ENCODE measurements at regions not wholly inside any gene's neighbourhood (a gene's known extent, or its start where the extent isn't known, plus 50 kb on each side); places are given as distances from the start of the nearest gene placed in this dataset.
"Not testable (repeated sequence)": the region's sequence is repeated elsewhere in the genome, so short reads cannot be mapped to it uniquely, and the experiment has no call there.

- no peak for TF ChIP-seq BCL11A (IDR thresholded peaks at IDR 0.05; ENCODE audit: low read depth in 2 of 2, low read length in 2 of 2)
- no peak for TF ChIP-seq CBX8 (IDR thresholded peaks at IDR 0.05; ENCODE audit: borderline replicate concordance, low read depth, low read length)
- TF ChIP-seq CEBPB (IDR thresholded peaks at IDR 0.05; ENCODE audit: low read depth, low read length), result no peak
These were observed 111.5 kb upstream of the ZBED5 start (continued) for GRCh38 chr11:10969387-10969786.

GRCh38 chr11:10956884-10957283 is 99.0 kb upstream of the ZBED5 start:
- H3K79me2 ChIP-seq (ENCODE audit: control insufficient read depth in 1 of 2, insufficient read depth in 2 of 2, low read length in 2 of 2); POLR2A ChIA-PET (ENCODE audit: partially characterized antibody); H3K27me3 ChIP-seq (replicated peaks in 1 of 4; ENCODE audit: control insufficient read depth in 3 of 4, extremely low read depth in 1 of 4, insufficient read depth in 3 of 4, low read length in 3 of 4); CTCF ChIA-PET (ENCODE audit: partially characterized antibody); H4K91ac ChIP-seq (replicated peaks; ENCODE audit: insufficient read length, low read length); H2BK15ac ChIP-seq (ENCODE audit: low read length); H3K27ac ChIP-seq (ENCODE audit: low read depth, low read length); H2BK20ac ChIP-seq (ENCODE audit: low read length); H3K79me1 ChIP-seq (ENCODE audit: low read depth, low read length); H3K18ac ChIP-seq (ENCODE audit: extremely low read depth, low read length); H4K20me1 ChIP-seq (replicated peaks in 1 of 2; ENCODE audit: control insufficient read depth in 1 of 2, insufficient read depth in 2 of 2, low read length in 2 of 2); H2BK120ac ChIP-seq (replicated peaks; ENCODE audit: low read depth, low read length); H3K9me3 ChIP-seq (ENCODE audit: insufficient read depth in 2 of 2, low read depth in 1 of 2, low read length in 1 of 2); H3K23me2 ChIP-seq (ENCODE audit: low read depth, low read length); FAIRE-seq; H3K36me3 ChIP-seq (ENCODE audit: control insufficient read depth in 2 of 4, insufficient read depth in 4 of 4, low read length in 3 of 4); H3K14ac ChIP-seq (ENCODE audit: insufficient read length); H2AK5ac ChIP-seq (ENCODE audit: low read depth, low read length); H3K4ac ChIP-seq (replicated peaks; ENCODE audit: insufficient read length, low read depth, low read length); DNase-seq (ENCODE audit: low read depth in 1 of 2, low spot score in 2 of 2); H3K4me3 ChIP-seq (ENCODE audit: extremely low read depth in 1 of 4, insufficient read depth in 2 of 4, low read depth in 3 of 4, low read length in 4 of 4); H2BK12ac ChIP-seq (ENCODE audit: low read depth, low read length); H3K9ac ChIP-seq (replicated peaks in 1 of 4; ENCODE audit: extremely low read depth in 1 of 4, low read depth in 3 of 4, low read length in 3 of 4); H2AFZ ChIP-seq (ENCODE audit: low read length); H3K56ac ChIP-seq (replicated peaks; ENCODE audit: insufficient read length, low read depth, low read length); H3K4me2 ChIP-seq (ENCODE audit: insufficient read depth in 1 of 2, low read depth in 2 of 2, low read length in 2 of 2); H4K8ac ChIP-seq (ENCODE audit: extremely low read depth, insufficient read depth, low read length); H2BK5ac ChIP-seq (ENCODE audit: low read depth, low read length); H4K5ac ChIP-seq (ENCODE audit: insufficient read length, low read depth, low read length); H3K23ac ChIP-seq (ENCODE audit: insufficient read length); H3K4me1 ChIP-seq (replicated peaks in 1 of 4; ENCODE audit: control insufficient read depth in 3 of 4, insufficient read depth in 4 of 4, low read length in 3 of 4): not testable (repeated sequence)
- WGBS, 2 experiments (ENCODE audit: extremely low coverage in 1 of 2, insufficient coverage in 1 of 2, insufficient read length in 1 of 2, insufficient replicate concordance in 2 of 2, low coverage in 1 of 2, low lambda C conversion rate in 2 of 2, missing lambda C conversion rate in 1 of 2), result 88% methylated on average over 1 of the region's 1 CpG; no CpG with 5 or more reads in 1 of the 2 experiments

All from H1 (cell line).